ENCODE measurements at regions not wholly inside any gene's neighbourhood (a gene's known extent, or its start where the extent isn't known, plus 50 kb on each side); places are given as distances from the start of the nearest gene placed in this dataset.

DNA sequence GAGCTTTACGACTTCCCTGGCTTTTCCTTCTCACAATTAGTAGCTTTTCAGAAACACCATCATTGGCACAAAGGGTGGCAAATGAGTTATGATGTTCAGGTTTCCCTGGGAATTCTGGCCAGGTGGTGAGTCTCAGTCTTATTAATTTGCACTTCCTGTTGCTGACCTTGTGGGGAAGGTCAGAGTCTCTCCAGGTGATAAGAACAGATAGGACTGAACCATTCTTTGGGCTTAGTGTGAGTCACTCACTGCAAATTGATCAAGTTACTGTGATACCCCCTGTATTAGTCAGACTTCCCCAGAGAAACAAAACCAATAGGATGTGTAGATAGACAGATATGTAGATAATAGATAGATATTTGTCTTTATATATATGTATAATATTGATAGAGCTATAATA lies 53.8 kb upstream of the RANBP3L start:
- H2BK5ac ChIP-seq (ENCODE audit: low read depth, low read length, poor library complexity, severe bottlenecking), result no peak overlapping the region
- no peak overlapping the region for H3K18ac ChIP-seq (ENCODE audit: low read depth, low read length)
- no peak overlapping the region for H4K5ac ChIP-seq (ENCODE audit: low read depth, low read length)
- H2AFZ ChIP-seq (replicated peaks; ENCODE audit: low read length, poor library complexity), result no peak overlapping the region
- no peak overlapping the region for H3K23ac ChIP-seq (ENCODE audit: low read depth, low read length)
- no peak overlapping the region for H3K14ac ChIP-seq (replicated peaks; ENCODE audit: low read depth, low read length)
- H3K9me3 ChIP-seq (ENCODE audit: control insufficient read depth, insufficient read depth, low read length), result no peaks in the 10 kb centered on the region
- in situ Hi-C loops (cut with MboI; ENCODE audit: low sequenced_read_pairs), result no loop called here
- ATAC-seq (ENCODE audit: low read depth), result no peak
- ChIA-PET POLR2A (ENCODE audit: unreplicated experiment) (no interaction called here), CTCF (no interaction called here)
- H3K4me2 ChIP-seq (ENCODE audit: low read depth, low read length), result no peak overlapping the region
- no peak overlapping the region for H4K8ac ChIP-seq (ENCODE audit: low read depth in 2 of 2, low read length in 2 of 2)
- H2BK15ac ChIP-seq (ENCODE audit: low read depth, low read length), result no peak overlapping the region
- no peak overlapping the region for H2AK9ac ChIP-seq (replicated peaks; ENCODE audit: low read depth, low read length, poor library complexity)
- H3K4ac ChIP-seq (ENCODE audit: low read depth, low read length), result no peak overlapping the region
- no peaks in the 10 kb centered on the region; the same call in 1 of the 2 replicates for H3K4me1 ChIP-seq (ENCODE audit: control insufficient read depth, insufficient read depth, low read length)
- intact Hi-C loops (cut with micrococcal nuclease), result no loop called here
- no TSS peak for BruUV-seq (replicated peaks)
- no peak for DNase-seq
- no peak overlapping the region for H3K4me3 ChIP-seq (ENCODE audit: insufficient read depth, low read depth, low read length)
- no peak overlapping the region for H2BK20ac ChIP-seq (ENCODE audit: low read depth, low read length)
- H3K56ac ChIP-seq (ENCODE audit: extremely low read depth, insufficient read depth, low read length), result no peak overlapping the region
- WGBS, 2 experiments (ENCODE audit: extremely low coverage in 2 of 2, insufficient read length in 1 of 2), result no CpG with 5 or more reads among the region's 1 CpG
- H4K20me1 ChIP-seq (ENCODE audit: insufficient read depth, low read length), result no peaks in the 10 kb centered on the region
- no peaks in the 10 kb centered on the region for H3K9me1 ChIP-seq (ENCODE audit: insufficient read depth, low read length)
- H2AK5ac ChIP-seq (ENCODE audit: low read depth, low read length), result no peak overlapping the region
- H4K91ac ChIP-seq (ENCODE audit: insufficient read depth, low read depth, low read length), result no peak overlapping the region
- no peaks in the 10 kb centered on the region for H3K79me1 ChIP-seq (ENCODE audit: low read depth in 1 of 2, low read length in 2 of 2)
- TF ChIP-seq, protein P1, sequence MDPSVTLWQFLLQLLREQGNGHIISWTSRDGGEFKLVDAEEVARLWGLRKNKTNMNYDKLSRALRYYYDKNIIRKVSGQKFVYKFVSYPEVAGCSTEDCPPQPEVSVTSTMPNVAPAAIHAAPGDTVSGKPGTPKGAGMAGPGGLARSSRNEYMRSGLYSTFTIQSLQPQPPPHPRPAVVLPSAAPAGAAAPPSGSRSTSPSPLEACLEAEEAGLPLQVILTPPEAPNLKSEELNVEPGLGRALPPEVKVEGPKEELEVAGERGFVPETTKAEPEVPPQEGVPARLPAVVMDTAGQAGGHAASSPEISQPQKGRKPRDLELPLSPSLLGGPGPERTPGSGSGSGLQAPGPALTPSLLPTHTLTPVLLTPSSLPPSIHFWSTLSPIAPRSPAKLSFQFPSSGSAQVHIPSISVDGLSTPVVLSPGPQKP (IDR thresholded peaks at IDR 0.05; ENCODE audit: borderline replicate concordance, low read depth, low read length), result no peak
- no peak for TF ChIP-seq POLR2A (IDR thresholded peaks at IDR 0.05; ENCODE audit: low read depth, low read length)
- TF ChIP-seq MXI1 (IDR thresholded peaks at IDR 0.05; ENCODE audit: borderline replicate concordance, low read depth, low read length), result no peak
- TF ChIP-seq, protein P2, sequence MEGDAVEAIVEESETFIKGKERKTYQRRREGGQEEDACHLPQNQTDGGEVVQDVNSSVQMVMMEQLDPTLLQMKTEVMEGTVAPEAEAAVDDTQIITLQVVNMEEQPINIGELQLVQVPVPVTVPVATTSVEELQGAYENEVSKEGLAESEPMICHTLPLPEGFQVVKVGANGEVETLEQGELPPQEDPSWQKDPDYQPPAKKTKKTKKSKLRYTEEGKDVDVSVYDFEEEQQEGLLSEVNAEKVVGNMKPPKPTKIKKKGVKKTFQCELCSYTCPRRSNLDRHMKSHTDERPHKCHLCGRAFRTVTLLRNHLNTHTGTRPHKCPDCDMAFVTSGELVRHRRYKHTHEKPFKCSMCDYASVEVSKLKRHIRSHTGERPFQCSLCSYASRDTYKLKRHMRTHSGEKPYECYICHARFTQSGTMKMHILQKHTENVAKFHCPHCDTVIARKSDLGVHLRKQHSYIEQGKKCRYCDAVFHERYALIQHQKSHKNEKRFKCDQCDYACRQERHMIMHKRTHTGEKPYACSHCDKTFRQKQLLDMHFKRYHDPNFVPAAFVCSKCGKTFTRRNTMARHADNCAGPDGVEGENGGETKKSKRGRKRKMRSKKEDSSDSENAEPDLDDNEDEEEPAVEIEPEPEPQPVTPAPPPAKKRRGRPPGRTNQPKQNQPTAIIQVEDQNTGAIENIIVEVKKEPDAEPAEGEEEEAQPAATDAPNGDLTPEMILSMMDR (conservative IDR thresholded peaks at IDR 0.05; ENCODE audit: low read depth, low read length), result no peak
- no peak for TF ChIP-seq SMC3 (IDR thresholded peaks at IDR 0.05; ENCODE audit: low read depth, low read length)
- no peak for TF ChIP-seq CEBPB (IDR thresholded peaks at IDR 0.05; ENCODE audit: low read depth, low read length)
- TF ChIP-seq MAZ (IDR thresholded peaks at IDR 0.05; ENCODE audit: borderline replicate concordance, low read depth, low read length), result no peak
- H3K36me3 ChIP-seq (ENCODE audit: control insufficient read depth, insufficient read depth, low read length), result no peaks in the 10 kb centered on the region
- dilution Hi-C loops (cut with HindIII; ENCODE audit: low sequenced_read_pairs, unreplicated experiment), result no loop called here
- H2BK120ac ChIP-seq (ENCODE audit: low read depth, low read length), result no peak overlapping the region
- peaks cover 4% of the 10 kb centered on the region; the same call in 1 of the 2 replicates for H3K27me3 ChIP-seq (ENCODE audit: control insufficient read depth, insufficient read depth, low read length)
- no peak overlapping the region for H3K27ac ChIP-seq (ENCODE audit: insufficient read depth, low read length)
- no peak overlapping the region for H3K9ac ChIP-seq (ENCODE audit: low read depth, low read length)

All from IMR-90 (cell line).